Cardiac muscle cell (in vitro differentiated cells and primary cell): ENCODE measurements at regions not wholly inside any gene's neighbourhood (a gene's known extent, or its start where the extent isn't known, plus 50 kb on each side); places are given as distances from the start of the nearest gene placed in this dataset.

Source experiments
- DNase-seq, 2 donors: peaks; one replicate each; pipeline versions ENCODE4 v3.0.0 to v3.0.0-alpha.2; 2010 to 2017; ENCODE audit warnings: low read depth in 1 of 2, low spot score in 1 of 2
- H3K27ac ChIP-seq: fragments of 200-600 bp; sonication (generic); 2 replicates; pipeline ENCODE4 v1.5.1; 2016
- H3K27me3 ChIP-seq: fragments of 200-600 bp; sonication (generic); 2 replicates; pipeline ENCODE4 v1.6.0; 2016; ENCODE audit warnings: control low read depth
- H3K36me3 ChIP-seq: fragments of 200-600 bp; sonication (generic); 2 replicates; pipeline ENCODE4 v1.5.1; 2016; ENCODE audit warnings: control low read depth
- H3K4me1 ChIP-seq: fragments of 200-600 bp; sonication (generic); 2 replicates; pipeline ENCODE4 v1.8.1; 2017; ENCODE audit warnings: low read depth, mild to moderate bottlenecking, mixed run types
- H3K4me3 ChIP-seq: fragments of 200-600 bp; sonication (generic); 2 replicates; pipeline ENCODE4 v1.5.1; 2016; ENCODE audit warnings: mild to moderate bottlenecking
- H3K9me3 ChIP-seq: fragments of 200-600 bp; sonication (generic); 2 replicates; pipeline ENCODE4 v1.5.1; 2017; ENCODE audit warnings: low read depth, mild to moderate bottlenecking, control low read depth
- TF ChIP-seq, protein P1 (sequence below): IDR thresholded peaks from 2 replicates; pipeline ENCODE4 v1.5.1; 2012; ENCODE audit warnings: low read depth, mild to moderate bottlenecking, low read length

DNA sequence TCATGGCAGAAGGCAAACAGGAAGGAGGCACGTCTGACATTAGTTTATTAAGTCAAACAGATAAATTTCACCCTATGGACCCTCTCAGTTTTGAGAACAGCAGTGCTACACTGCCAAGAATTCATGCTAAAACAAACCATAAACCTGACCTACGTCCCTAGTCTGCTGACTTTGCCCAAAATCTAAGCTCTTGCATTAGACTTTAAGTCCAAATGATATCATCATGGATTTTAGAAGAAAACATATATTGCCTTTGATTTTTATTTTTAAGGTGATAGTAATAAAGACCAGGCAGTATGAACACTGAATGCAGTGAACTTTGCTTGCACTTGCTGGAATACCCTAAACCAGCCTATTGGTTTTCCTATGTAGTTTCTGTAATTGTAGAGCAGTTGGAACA lies 79.6 kb upstream of the GADL1 start:
- Histone ChIP-seq H3K27me3 (no peaks in the 10 kb centered on the region), H3K4me1 (no peaks in the 10 kb centered on the region), H3K9me3 (no peaks in the 10 kb centered on the region), H3K27ac (no peak overlapping the region), H3K36me3 (no peaks in the 10 kb centered on the region), H3K4me3 (no peak overlapping the region)
- TF ChIP-seq, protein P1, sequence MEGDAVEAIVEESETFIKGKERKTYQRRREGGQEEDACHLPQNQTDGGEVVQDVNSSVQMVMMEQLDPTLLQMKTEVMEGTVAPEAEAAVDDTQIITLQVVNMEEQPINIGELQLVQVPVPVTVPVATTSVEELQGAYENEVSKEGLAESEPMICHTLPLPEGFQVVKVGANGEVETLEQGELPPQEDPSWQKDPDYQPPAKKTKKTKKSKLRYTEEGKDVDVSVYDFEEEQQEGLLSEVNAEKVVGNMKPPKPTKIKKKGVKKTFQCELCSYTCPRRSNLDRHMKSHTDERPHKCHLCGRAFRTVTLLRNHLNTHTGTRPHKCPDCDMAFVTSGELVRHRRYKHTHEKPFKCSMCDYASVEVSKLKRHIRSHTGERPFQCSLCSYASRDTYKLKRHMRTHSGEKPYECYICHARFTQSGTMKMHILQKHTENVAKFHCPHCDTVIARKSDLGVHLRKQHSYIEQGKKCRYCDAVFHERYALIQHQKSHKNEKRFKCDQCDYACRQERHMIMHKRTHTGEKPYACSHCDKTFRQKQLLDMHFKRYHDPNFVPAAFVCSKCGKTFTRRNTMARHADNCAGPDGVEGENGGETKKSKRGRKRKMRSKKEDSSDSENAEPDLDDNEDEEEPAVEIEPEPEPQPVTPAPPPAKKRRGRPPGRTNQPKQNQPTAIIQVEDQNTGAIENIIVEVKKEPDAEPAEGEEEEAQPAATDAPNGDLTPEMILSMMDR, result no peak
- no peak for DNase-seq

DNA sequence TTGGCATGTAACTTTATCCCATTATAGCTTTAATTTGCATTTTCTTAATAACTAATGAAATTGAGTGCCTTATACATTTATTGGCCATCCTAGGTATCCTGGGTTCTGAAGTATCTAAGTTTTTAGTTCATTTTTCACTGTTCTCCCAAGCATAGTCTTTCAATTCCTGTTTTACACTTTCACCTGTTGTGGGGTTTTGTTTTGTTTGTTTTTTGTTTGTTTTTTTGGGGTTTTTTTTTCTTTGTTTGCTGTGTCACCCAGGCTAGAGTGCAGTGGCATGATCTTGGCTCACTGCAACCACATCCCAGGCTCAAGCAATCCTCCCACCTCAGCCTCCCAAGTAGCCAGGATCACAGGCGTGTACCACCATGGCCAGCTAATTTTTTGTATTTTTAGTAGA lies 83.1 kb upstream of the GADL1 start:
- Histone ChIP-seq H3K27ac (no peak overlapping the region), H3K4me3 (no peak overlapping the region), H3K9me3 (no peaks in the 10 kb centered on the region), H3K36me3 (no peaks in the 10 kb centered on the region), H3K27me3 (no peaks in the 10 kb centered on the region), H3K4me1 (no peaks in the 10 kb centered on the region)
- no peak for DNase-seq
- TF ChIP-seq, protein P1, result no peak

DNA sequence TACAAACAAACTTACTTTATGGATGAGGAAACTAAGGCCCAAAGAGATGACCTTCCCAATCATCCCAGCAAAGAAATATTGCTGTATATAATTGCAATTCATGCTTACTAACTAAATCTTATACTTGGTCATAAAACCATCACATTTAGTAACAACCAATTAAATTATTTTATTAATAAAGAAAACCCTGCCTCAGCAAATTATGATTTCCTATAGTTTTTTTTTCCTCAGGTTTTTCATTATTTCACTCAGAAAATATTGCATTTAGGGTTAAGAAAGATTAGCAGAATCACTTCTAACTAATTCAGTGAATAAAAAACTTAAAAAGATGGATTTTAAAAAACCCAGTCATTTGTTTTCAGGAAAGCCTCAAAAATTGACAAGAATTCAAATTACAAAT lies 86.5 kb upstream of the GADL1 start:
- TF ChIP-seq, protein P1, result no peak
- DNase-seq, result no peak
- Histone ChIP-seq H3K27ac (no peak overlapping the region), H3K36me3 (no peaks in the 10 kb centered on the region), H3K9me3 (no peaks in the 10 kb centered on the region), H3K4me1 (peaks cover 13% of the 10 kb centered on the region), H3K27me3 (no peaks in the 10 kb centered on the region), H3K4me3 (no peak overlapping the region)

DNA sequence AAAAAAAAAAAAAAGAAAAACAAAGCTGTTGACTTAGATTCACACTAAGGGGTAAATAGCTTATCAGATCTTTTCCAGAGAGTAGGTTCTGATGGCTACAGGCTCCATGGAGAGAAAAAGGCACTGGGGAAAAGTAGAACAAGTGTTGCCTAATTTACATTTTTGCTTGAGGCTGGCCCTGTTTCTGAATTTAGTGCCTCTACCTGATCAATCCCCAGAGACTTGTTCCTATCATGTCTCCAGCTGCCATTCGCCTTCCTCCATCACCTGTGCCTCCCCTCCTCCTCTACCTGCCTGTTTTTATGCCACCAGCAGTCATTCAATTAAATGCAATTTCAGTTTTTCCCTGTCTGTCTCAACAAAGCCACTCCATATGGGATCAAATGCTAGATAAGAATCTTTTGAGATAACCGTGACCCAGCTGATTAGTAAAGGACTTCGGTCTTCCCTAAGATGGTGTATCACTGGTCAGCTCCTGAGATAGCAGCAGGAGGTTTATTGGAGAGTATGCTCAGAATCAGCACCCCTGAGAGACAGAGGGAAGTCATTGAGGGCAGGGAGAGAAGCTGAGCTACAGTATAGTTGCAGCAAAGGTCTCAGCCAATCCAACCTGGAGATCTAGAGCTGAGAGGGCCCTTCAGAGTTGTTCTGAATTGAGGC lies 88.1 kb upstream of the GADL1 start:
- Histone ChIP-seq H3K36me3 (no peaks in the 10 kb centered on the region), H3K4me3 (no peak overlapping the region), H3K27me3 (no peaks in the 10 kb centered on the region), H3K27ac (no peak overlapping the region), H3K9me3 (no peaks in the 10 kb centered on the region), H3K4me1 (peaks cover 13% of the 10 kb centered on the region)
- TF ChIP-seq, protein P1, result no peak
- DNase-seq, result no peak

DNA sequence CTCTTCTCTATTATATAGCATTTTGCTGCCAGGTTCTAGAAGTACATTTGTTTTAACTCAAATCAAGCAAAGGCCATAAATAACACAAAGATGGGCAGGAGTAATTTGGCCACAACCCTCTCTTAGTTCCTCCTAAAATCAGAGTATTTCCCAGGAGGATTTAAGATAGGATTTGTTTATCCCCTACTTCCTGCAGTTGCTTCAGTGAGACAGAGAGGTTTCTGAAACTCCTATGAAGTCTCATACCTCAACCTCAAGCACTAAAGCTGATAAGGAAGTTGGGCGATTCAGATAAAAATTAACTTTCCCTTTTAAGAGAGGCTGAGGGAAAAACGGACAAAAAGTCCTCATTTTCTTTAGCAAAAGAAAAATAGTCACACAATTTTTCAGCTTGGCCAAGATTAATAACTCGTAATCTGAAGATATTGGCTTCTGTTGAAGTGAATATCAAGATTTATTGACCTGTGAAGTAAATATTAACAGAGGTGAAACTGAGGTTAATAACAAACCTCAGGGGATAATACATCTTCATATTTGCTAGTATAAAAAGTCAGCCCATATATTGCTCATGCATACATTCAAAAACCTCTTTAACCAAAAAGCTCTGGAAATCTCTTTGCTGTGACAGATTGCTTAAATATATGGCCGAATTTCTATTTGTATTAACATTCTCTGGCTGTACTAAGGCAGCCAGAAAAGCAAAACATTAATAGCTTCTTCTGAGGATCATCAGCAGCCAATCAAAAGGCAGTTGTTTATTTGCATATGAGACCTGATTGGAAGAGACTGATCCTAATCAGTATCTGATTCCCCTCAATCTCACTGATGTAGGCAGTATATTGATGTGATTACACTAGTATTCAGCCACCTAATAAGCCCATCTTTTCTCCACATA lies 90.6 kb upstream of the GADL1 start:
- no peaks in the 10 kb centered on the region for H3K9me3 ChIP-seq
- H3K4me3 ChIP-seq, result no peak overlapping the region
- peak in 1 of 2 donors; percentile 2 for DNase-seq
- peaks cover 20% of the 10 kb centered on the region for H3K4me1 ChIP-seq
- H3K27ac ChIP-seq, result no peak overlapping the region
- H3K36me3 ChIP-seq, result no peaks in the 10 kb centered on the region
- TF ChIP-seq, protein P1, result no peak
- H3K27me3 ChIP-seq, result no peaks in the 10 kb centered on the region
